HG03342 (cell line): ENCODE measurements at regions not wholly inside any gene's neighbourhood (a gene's known extent, or its start where the extent isn't known, plus 50 kb on each side); places are given as distances from the start of the nearest gene placed in this dataset.

Experiments used
- ATAC-seq: cut with Tn5 transposase; IDR thresholded peaks from one replicate; pipeline ENCODE4 v1.9.1; 2021; ENCODE audit warnings: mild to moderate bottlenecking, moderate library complexity; ENCODE audit not compliant: unreplicated experiment

DNA sequence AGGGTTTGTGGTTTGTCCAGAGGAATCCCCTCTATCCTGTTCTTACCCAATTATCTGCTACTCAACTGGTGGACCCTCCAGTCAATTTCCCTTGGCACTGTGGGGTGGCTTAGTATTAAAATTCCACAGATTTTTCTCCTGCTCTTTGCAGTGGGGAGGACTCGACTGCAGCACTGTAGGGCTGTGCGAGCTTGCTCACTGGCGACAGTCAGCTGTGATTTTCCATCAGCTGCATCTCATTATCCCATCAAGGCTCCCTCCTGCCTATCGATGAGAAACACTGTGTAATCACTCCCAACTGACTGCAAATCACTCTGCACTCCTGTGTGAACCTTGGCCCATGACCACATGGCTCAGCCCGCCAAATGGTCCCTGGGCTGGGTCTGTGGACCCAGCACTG, 90.5 kb upstream of the MAF start:
- no peak for ATAC-seq

DNA sequence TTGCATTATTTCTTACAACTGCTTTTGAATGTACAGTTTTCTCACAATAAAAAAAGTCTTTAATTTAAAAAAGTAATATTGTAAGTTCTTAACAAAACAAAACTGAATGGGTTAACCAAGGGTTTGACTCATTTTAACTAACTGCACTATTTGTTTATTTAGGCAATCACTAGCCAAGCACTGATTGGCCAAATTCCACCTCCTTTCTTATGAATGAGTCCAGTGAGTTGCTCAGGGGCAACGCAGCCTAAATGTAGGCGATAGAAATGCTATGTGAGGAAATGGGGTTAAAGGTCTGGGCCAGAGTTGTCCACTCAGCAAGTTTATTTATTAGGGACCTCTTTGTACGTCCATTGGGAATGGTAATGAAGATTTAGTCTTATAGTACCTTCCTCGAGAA, 89.6 kb upstream of the MAF start:
- no peak for ATAC-seq

- ATAC-seq, result no peak
Measured at GRCh38 chr16:79687249-79688130, 87.0 kb upstream of the MAF start.

DNA sequence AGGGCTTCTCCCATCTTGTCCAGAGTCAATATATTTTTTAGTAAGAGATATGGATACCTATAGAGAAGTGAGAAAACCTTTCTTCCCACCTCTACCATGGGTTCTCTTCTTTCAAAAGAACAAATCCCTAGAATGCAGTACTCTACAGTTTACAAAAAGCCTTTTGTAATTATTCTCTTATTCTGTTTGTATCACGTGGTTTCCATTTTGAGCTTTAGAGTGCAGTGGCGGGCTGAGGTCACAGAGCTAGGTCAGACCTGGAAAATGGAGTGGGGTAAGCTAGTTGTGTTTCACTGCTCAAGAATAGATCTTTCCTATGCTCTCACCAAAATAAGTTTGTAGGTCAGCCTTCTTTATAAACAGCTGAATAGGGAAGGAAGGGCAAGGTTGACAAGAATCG, 85.3 kb upstream of the MAF start:
- no peak for ATAC-seq

- no peak for ATAC-seq
Measured at GRCh38 chr16:79679334-79679733, 78.8 kb upstream of the MAF start.

DNA sequence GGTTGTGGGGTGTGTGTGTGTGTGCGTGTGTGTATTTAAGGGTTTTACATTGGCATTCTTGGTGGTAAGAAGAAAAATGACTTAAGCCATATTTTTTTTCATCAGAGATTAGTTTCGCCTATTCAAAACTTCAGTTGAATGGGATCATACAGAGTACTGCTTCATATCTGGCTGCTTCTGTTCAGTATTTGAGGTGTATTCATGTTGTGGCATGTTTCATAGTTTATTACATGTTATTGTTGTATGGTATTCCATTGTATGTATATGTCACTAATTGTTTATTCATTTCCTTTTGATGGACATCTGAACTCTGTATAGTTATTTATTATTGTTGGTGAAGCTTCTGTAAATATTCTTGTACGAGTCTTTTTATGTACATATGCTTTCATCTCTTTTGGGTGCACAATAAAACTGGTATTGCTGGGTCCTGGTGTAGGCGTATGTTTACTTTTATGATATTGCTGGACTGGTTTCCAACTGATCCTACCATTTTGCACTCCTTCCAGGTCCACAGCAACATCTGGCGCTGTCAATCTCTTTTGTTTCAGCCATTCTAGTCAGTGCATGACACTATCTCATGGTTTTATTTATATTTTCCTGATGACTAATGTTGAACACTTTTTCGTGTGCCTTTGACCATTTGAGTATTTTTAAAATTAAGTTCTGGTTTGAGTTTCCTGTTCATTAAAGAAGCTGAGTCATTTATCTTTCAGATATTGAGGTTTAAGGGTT, 77.4 kb upstream of the MAF start:
- ATAC-seq, result no peak

DNA sequence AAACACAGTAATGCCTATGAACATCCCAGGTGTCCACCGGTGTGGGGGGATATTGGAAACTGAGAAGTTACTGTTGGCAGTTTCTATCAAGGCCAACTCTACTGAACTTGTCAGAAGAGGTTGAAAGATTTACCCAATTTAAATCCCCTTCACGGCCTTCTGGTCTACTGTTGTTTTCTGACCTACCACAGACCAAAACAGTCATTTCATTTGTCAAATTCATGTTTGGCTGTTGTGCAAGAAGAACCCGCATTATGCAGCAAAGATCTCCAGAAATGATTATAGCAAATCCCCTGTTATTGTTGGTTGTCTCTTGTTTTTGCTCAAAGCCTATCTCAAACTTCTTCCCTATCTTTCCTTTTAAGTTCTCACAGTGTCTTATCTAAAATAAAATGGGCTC, 73.1 kb upstream of the MAF start:
- no peak for ATAC-seq

DNA sequence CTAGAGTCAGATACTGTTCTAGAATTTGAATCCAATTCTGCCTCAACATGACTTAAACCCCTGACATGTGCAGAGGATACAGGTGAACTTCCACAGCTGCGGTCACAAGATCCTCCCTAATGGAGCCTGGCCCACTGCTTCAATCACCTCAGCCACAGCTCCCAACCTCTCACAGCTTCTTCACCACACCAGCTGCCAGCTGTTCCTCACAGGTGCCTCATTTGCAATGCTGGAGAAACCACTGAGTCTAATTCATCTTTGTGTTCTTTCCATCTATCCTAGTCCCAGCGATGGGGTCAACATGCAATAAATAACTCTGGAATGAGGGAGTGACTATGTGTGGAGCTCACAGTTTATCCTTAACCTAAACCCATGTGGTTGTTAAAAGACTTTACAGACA, 72.0 kb upstream of the MAF start:
- ATAC-seq, result no peak

DNA sequence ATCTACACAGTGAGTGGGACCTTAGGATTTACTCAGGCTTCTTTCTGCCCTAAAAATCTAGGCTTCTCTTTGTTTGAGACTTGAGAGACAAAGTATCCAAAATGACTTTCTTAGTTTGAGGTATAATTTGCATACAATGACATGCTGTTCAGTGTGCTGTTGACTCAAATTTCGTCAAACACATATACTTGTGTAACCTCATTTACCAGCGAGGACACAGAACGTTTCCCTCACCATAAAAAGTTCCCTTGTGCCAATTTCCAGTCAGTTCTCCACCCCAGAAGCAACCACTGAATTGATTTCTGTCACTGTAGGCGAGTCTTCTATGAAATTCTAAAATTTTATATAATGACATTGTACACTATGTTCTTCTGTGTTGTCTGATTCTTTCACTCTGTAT, 68.0 kb upstream of the MAF start:
- no peak for ATAC-seq

- ATAC-seq, result no peak
Measured at GRCh38 chr16:79665970-79666369, 65.4 kb upstream of the MAF start.

- no peak for ATAC-seq
Measured at GRCh38 chr16:79664407-79664806, 63.9 kb upstream of the MAF start.

DNA sequence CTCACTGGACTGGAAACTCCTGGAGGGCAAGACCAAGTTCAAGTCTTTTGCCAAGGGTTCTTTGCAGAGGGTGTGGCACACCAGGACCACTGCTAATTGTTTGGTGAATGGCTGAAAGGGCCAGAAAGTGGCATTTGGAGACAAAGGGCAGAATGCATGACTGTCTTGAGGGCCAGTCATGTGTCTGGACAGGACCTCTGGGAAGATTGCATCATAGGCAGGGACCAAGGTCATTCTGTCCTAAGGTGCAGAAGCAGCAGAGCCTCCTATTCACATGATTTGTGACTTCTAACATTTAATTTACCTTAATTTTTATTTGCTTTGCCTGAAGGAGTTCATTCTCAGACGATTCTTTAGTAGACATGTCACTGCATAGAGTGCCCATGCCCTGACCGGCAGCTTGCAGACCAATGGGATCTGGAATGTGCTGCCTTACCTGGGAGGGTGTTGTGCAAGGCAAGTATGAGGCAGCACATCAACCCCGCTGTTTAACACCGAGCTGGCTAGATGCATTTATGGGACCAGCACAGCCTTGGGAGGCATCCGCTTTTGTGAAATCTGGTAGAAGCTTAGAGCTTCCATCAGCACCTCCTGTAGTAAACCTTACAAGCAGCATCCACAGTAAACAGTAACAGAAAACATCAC, 62.3 kb upstream of the MAF start:
- no peak for ATAC-seq

DNA sequence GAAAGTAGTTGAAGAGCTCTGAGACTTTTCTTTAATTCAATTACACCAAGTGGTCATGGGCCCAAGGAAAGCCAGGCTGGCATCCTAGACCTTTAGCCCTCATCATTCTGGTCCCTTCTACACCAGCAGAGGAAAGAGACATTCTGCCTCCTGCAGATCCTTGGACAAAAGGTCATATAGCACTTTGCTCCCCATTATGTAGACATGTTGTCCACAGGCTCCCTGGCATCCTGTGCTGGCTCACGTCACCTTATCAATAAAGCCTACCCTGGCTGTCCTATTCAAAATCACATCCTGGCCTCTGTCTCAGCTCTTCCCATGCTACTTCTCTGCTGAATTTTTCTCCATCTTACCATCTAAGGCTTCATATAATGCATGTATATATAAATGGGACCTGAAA, 61.6 kb upstream of the MAF start:
- ATAC-seq, result no peak

- no peak for ATAC-seq
Measured at GRCh38 chr16:79661578-79661977, 61.0 kb upstream of the MAF start.

- no peak for ATAC-seq
Measured at GRCh38 chr16:79659344-79659743, 58.8 kb upstream of the MAF start.

DNA sequence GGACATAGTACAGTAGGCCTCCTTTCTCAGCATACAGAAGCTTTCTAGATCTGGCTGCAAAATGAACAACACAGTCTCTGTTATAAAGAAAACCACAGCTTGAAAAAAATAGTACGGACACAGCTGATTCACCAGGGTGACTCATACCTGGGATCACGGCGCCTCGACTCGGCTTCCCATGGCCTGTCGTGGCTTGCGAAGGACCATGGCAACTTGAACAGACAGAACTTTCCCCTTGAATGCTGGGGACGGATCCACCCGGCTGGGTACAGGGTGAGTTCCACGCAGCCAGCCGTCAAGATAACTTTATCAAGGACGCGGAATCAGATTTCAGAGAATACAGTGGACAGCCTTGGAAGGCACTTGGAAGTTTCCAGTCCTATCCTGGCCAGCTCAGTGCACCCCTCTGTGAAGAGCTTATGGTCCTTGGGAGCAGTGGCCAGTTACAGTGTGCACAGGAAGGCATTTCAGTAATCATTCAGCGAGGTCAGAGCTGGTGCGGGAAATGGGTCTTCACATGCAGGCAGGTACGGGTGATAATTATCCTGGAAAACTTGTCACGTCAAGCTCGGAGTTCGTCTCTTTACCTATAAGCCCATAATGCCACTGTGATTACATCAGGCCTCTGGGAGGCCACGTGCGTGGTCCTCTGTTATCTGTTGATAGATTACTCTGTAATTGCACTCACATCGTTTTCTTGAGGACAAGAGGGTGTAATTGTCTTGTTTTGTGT, 57.9 kb upstream of the MAF start:
- ATAC-seq, result no peak

- no peak for ATAC-seq
Measured at GRCh38 chr16:79656553-79657115, 56.1 kb upstream of the MAF start.

DNA sequence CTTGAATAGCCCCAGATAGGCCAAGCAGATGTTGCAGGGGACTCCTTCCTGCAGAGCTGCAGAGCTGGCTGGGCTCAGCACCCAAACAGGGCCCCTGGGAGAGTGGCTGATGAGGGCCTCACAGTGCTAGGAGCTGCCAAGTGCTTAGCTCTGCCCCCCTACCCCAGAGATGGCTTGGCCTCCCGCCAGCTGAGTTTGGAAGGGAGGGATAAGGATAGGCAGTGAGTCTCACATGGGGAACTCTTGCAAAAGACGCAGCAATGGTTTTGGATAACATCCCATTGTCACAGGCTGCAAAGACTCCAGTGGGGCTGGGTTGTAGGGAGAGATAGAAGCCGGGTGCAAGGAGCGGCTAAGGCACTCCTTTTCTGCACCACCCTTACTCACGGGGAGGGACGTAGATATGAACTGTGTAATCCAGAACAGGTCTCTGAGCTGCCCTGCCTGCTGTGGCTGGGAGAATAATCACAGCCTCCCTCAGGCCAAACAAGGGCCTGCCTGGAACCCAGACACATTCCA, 52.9 kb upstream of the MAF start:
- ATAC-seq, result no peak

DNA sequence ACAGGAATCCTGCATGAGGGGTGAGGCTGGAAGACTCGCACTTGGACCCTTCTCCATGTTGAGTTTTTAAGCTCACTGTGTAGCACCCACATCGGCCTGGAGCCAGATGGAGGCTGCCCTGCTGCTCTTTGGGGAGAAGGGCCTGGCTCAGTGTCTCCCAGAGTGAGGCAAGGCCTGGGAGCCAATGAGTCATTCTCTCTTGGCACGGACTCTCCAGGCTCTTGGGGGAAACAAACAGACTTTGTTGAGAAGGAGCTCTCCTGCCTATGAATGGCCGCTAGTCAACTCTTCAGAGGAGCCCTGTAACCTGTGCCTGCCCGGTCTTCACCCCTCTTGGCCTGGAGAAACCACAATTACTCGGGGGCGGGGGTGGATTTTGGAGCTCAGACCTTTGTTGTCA, 50.8 kb upstream of the MAF start:
- ATAC-seq, result no peak
